Liver (tissue), 7 donors: ENCODE measurements at regions not wholly inside any gene's neighbourhood (a gene's known extent, or its start where the extent isn't known, plus 50 kb on each side); places are given as distances from the start of the nearest gene placed in this dataset.

Source experiments
- DNase-seq: peaks from one replicate; pipeline ENCODE4 v3.0.0-alpha.2; 2017; ENCODE audit warnings: low spot score
- H3K27ac ChIP-seq, 2 donors: one replicate each; pipeline ENCODE4 v1.7.0; 2013; ENCODE audit warnings: inconsistent platforms in 2 of 2, low read length in 2 of 2, control low read depth in 1 of 2, low read depth in 1 of 2, mild to moderate bottlenecking in 1 of 2
- H3K27me3 ChIP-seq, 4 donors: one replicate each; pipeline versions ENCODE4 v1.6.1 to v1.7.0; 2013; ENCODE audit warnings: low read length in 3 of 4, inconsistent platforms in 1 of 4, mild to moderate bottlenecking in 1 of 4, moderate library complexity in 1 of 4; ENCODE audit not compliant: control insufficient read depth in 4 of 4, insufficient read depth in 4 of 4
- H3K36me3 ChIP-seq, 4 donors: one replicate each; pipeline versions ENCODE4 v1.6.1 to v1.7.0; 2013; ENCODE audit warnings: low read length in 3 of 4, mild to moderate bottlenecking in 3 of 4, low read depth in 1 of 4, moderate library complexity in 1 of 4; ENCODE audit not compliant: control insufficient read depth in 4 of 4, insufficient read depth in 3 of 4
- H3K4me1 ChIP-seq, 4 donors: one replicate each; pipeline versions ENCODE4 v1.6.1 to v1.7.0; 2013; ENCODE audit warnings: low read length in 3 of 4, mild to moderate bottlenecking in 3 of 4, moderate library complexity in 1 of 4; ENCODE audit not compliant: control insufficient read depth in 4 of 4, insufficient read depth in 4 of 4
- H3K4me3 ChIP-seq, 3 donors: one replicate each; pipeline versions ENCODE4 v1.6.1 to v1.7.0; 2013; ENCODE audit warnings: low read length in 3 of 3, control low read depth in 1 of 3, low read depth in 1 of 3, mild to moderate bottlenecking in 1 of 3
- H3K9ac ChIP-seq, 2 donors: one replicate each; pipeline ENCODE4 v1.7.0; 2013; ENCODE audit warnings: low read length in 2 of 2, mild to moderate bottlenecking in 2 of 2, moderate library complexity in 2 of 2, control low read depth in 1 of 2, low read depth in 1 of 2
- H3K9me3 ChIP-seq, 4 donors: one replicate each; pipeline versions ENCODE4 v1.6.1 to v1.7.0; 2013; ENCODE audit warnings: low read length in 3 of 4; ENCODE audit not compliant: control insufficient read depth in 4 of 4
- ATF3 ChIP-seq: IDR thresholded peaks from 2 replicates; pipeline ENCODE4 v1.6.1; 2016; ENCODE audit warnings: antibody characterized with exemption
- EGR1 ChIP-seq, 2 donors: IDR thresholded peaks; 2 replicates each; pipeline ENCODE4 v1.6.1; 2016 to 2018; ENCODE audit warnings: antibody characterized with exemption in 2 of 2, low read depth in 2 of 2
- FOXA1 ChIP-seq: IDR thresholded peaks from 2 replicates; pipeline ENCODE4 v1.6.1; 2016; ENCODE audit warnings: antibody characterized with exemption
- FOXA2 ChIP-seq: IDR thresholded peaks from 2 replicates; pipeline ENCODE4 v1.6.1; 2016; ENCODE audit warnings: antibody characterized with exemption
- GABPA ChIP-seq, 2 donors: IDR thresholded peaks in 1 of 2; conservative IDR thresholded peaks in 1 of 2; 2 replicates each; pipeline ENCODE4 v1.6.1; 2016; ENCODE audit warnings: antibody characterized with exemption in 2 of 2, mild to moderate bottlenecking in 1 of 2, moderate library complexity in 1 of 2
- HNF4A ChIP-seq, 2 donors: conservative IDR thresholded peaks; 2 replicates each; pipeline ENCODE4 v1.6.1; 2016; ENCODE audit warnings: antibody characterized with exemption in 2 of 2, mild to moderate bottlenecking in 2 of 2
- HNF4G ChIP-seq: IDR thresholded peaks from 2 replicates; pipeline ENCODE4 v1.6.1; 2016; ENCODE audit warnings: antibody characterized with exemption
- NR2F2 ChIP-seq: IDR thresholded peaks from 2 replicates; pipeline ENCODE4 v1.6.1; 2016; ENCODE audit warnings: antibody characterized with exemption
- RAD21 ChIP-seq, 2 donors: IDR thresholded peaks; 2 replicates each; pipeline ENCODE4 v1.6.1; 2016; ENCODE audit warnings: antibody characterized with exemption in 2 of 2, mild to moderate bottlenecking in 2 of 2
- REST ChIP-seq: IDR thresholded peaks from 2 replicates; pipeline ENCODE4 v1.6.1; 2016; ENCODE audit warnings: antibody characterized with exemption, mild to moderate bottlenecking
- RXRA ChIP-seq, 2 donors: IDR thresholded peaks; 2 replicates each; pipeline ENCODE4 v1.6.1; 2017 to 2018; ENCODE audit warnings: antibody characterized with exemption in 2 of 2, mild to moderate bottlenecking in 1 of 2
- SP1 ChIP-seq: IDR thresholded peaks from 2 replicates; pipeline ENCODE4 v1.6.1; 2018; ENCODE audit warnings: antibody characterized with exemption, mild to moderate bottlenecking
- TAF1 ChIP-seq: conservative IDR thresholded peaks from 2 replicates; pipeline ENCODE4 v1.6.1; 2016; ENCODE audit warnings: antibody characterized with exemption, mild to moderate bottlenecking
- YY1 ChIP-seq: IDR thresholded peaks from 2 replicates; pipeline ENCODE4 v1.6.1; 2016; ENCODE audit warnings: antibody characterized with exemption, mild to moderate bottlenecking
- WGBS: extraction: QIAGEN DNeasy Blood & Tissue Kit; methylation state at CpG from one replicate; pipeline ENCODE4 v1.1.7; 2013; 5-methylcytosine and 5-hydroxymethylcytosine counted together
- TF ChIP-seq, protein P1 (sequence below): IDR thresholded peaks from 2 replicates; pipeline ENCODE4 v1.6.1; 2016; ENCODE audit warnings: antibody characterized with exemption
- donor health status: healthy.
- donor health status: healthy.
- donor health status: healthy.
- donor health status: healthy.

DNA sequence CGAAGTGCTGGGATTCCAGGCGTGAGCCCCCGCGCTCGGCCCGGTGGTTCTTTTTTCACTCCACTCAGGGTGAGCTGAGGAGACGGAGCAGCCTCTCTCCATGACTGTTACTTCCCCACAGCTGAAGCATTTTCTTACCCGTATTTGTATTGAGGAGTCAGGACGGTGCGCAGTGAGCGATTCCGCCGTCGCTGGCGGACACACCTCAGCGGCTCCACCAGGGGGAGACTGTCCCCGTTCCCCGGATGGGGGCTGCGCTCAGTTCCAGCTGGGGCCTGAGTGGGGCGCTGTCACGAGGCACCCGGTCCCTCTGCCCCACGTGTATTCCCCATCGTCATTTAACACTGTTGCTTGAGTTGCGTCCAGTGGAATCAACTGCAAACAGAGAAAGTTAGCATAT, 844.0 kb upstream of the FRG1 start:
- Histone ChIP-seq H3K9me3 (no peaks in the 10 kb centered on the region), H3K4me1 (no peaks in the 10 kb centered on the region), H3K27me3 (peaks cover 0 to 4% (median 0%) of the 10 kb centered on the region in 4 donors), H3K36me3 (no peaks in the 10 kb centered on the region), H3K4me3 (no peak overlapping the region), H3K9ac (no peak overlapping the region), H3K27ac (no peak overlapping the region)
- WGBS, result 89% methylated on average over 25 of the region's 25 CpGs
- TF ChIP-seq HNF4G (no peak), GABPA (IDR thresholded peaks at IDR 0.05 in 1 of 2, conservative IDR thresholded peaks at IDR 0.05 in 1 of 2) (no peak)
- no peak for DNase-seq

- no peak overlapping the region for H3K9ac ChIP-seq
- no peak overlapping the region for H3K27ac ChIP-seq
- H3K4me3 ChIP-seq, result no peak overlapping the region
- no peak for TF ChIP-seq NR2F2
- TF ChIP-seq REST, result no peak
- TF ChIP-seq SP1, result no peak
- TF ChIP-seq FOXA2, result no peak
- no peaks in the 10 kb centered on the region for H3K36me3 ChIP-seq
- DNase-seq, result no peak
- no peaks in the 10 kb centered on the region for H3K9me3 ChIP-seq
- no peaks in the 10 kb centered on the region for H3K4me1 ChIP-seq
- peaks cover 0 to 4% (median 0%) of the 10 kb centered on the region in 4 donors for H3K27me3 ChIP-seq
- 82% methylated on average over 16 of the region's 16 CpGs for WGBS
Measured at GRCh38 chr4:189098932-189099696, 841.6 kb upstream of the FRG1 start.

- H3K4me1 ChIP-seq, result no peaks in the 10 kb centered on the region
- H3K27ac ChIP-seq, result no peak overlapping the region
- H3K9me3 ChIP-seq, result peaks cover 0 to under 1% (median under 1%) of the 10 kb centered on the region in 4 donors
- peaks cover 0 to 2% (median 0%) of the 10 kb centered on the region in 4 donors for H3K27me3 ChIP-seq
- TF ChIP-seq HNF4A (conservative IDR thresholded peaks at IDR 0.05) (no peak), FOXA2 (no peak), TAF1 (no peak), ATF3 (no peak), HNF4G (no peak), NR2F2 (no peak), EGR1 (IDR thresholded peaks at IDR 0.05; ENCODE audit: low read depth in 2 of 2) (no peak), YY1 (no peak), GABPA (IDR thresholded peaks at IDR 0.05 in 1 of 2, conservative IDR thresholded peaks at IDR 0.05 in 1 of 2) (no peak), RAD21 (IDR thresholded peaks at IDR 0.05) (no peak), REST (no peak), RXRA (IDR thresholded peaks at IDR 0.05) (no peak), FOXA1 (no peak), SP1 (no peak)
- TF ChIP-seq, protein P1, sequence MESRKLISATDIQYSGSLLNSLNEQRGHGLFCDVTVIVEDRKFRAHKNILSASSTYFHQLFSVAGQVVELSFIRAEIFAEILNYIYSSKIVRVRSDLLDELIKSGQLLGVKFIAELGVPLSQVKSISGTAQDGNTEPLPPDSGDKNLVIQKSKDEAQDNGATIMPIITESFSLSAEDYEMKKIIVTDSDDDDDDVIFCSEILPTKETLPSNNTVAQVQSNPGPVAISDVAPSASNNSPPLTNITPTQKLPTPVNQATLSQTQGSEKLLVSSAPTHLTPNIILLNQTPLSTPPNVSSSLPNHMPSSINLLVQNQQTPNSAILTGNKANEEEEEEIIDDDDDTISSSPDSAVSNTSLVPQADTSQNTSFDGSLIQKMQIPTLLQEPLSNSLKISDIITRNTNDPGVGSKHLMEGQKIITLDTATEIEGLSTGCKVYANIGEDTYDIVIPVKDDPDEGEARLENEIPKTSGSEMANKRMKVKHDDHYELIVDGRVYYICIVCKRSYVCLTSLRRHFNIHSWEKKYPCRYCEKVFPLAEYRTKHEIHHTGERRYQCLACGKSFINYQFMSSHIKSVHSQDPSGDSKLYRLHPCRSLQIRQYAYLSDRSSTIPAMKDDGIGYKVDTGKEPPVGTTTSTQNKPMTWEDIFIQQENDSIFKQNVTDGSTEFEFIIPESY, result no peak
- no peak overlapping the region for H3K9ac ChIP-seq
- no peaks in the 10 kb centered on the region for H3K36me3 ChIP-seq
- 86% methylated on average over 11 of the region's 11 CpGs for whole genome bisulfite sequencing
- DNase-seq, result no peak
- no peak overlapping the region for H3K4me3 ChIP-seq
Measured at GRCh38 chr4:189113389-189113888, 827.2 kb upstream of the FRG1 start.
